ENCODE measurements at regions not wholly inside any gene's neighbourhood (a gene's known extent, or its start where the extent isn't known, plus 50 kb on each side); places are given as distances from the start of the nearest gene placed in this dataset.

DNA sequence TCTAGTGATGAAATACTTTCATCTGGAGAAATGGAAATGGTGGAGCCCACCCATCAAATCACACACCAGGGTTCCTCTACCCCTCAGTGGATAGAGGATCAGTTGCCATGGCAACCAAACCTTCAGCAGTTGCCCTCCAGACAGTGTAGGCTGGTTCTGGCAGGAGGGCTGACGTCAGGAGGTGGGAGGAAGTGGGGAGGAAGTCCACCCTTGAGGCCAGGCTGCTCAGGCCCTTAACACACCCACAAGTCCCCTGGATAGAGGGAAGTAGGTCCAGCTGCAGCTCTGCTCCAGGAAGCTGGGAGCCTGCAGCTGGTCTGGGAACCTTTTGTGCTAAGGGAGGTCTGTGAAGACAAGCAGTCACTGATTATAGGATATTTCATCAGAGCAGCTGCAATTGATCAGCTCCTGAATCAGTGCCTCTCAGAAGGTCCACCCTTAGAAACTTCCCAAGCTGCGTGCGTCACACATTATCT lies 186.6 kb downstream of the MTX2 start:
- H3K4me3 ChIP-seq (ENCODE audit: low read depth, low read length), result no peak overlapping the region
- TF ChIP-seq, protein P1, sequence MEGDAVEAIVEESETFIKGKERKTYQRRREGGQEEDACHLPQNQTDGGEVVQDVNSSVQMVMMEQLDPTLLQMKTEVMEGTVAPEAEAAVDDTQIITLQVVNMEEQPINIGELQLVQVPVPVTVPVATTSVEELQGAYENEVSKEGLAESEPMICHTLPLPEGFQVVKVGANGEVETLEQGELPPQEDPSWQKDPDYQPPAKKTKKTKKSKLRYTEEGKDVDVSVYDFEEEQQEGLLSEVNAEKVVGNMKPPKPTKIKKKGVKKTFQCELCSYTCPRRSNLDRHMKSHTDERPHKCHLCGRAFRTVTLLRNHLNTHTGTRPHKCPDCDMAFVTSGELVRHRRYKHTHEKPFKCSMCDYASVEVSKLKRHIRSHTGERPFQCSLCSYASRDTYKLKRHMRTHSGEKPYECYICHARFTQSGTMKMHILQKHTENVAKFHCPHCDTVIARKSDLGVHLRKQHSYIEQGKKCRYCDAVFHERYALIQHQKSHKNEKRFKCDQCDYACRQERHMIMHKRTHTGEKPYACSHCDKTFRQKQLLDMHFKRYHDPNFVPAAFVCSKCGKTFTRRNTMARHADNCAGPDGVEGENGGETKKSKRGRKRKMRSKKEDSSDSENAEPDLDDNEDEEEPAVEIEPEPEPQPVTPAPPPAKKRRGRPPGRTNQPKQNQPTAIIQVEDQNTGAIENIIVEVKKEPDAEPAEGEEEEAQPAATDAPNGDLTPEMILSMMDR (conservative IDR thresholded peaks at IDR 0.05; ENCODE audit: low read depth, low read length), result no peak
- DNase-seq (ENCODE audit: low read depth), result no peak

DNA sequence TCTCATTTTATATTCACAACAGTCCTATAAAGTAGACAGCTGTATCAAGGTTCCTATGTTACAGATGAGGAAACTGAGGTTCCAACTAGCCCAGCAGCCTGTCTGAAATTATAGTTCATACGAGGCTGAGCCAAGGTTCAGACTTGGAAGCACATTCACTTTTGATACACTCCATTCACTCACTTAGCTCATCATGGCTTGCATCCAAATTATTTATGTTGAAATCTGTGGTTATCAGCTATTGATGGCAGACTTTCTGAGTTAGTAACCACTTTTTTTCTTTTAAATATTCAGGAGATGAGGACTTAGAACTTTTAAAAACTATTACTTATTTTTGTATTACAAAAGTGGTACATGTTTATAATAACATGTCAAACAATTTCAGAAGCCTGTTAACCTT lies 188.2 kb downstream of the MTX2 start:
- TF ChIP-seq, protein P1 (conservative IDR thresholded peaks at IDR 0.05; ENCODE audit: low read depth, low read length), result no peak
- no peak for DNase-seq (ENCODE audit: low read depth)
- H3K4me3 ChIP-seq (ENCODE audit: low read depth, low read length), result no peak overlapping the region

DNA sequence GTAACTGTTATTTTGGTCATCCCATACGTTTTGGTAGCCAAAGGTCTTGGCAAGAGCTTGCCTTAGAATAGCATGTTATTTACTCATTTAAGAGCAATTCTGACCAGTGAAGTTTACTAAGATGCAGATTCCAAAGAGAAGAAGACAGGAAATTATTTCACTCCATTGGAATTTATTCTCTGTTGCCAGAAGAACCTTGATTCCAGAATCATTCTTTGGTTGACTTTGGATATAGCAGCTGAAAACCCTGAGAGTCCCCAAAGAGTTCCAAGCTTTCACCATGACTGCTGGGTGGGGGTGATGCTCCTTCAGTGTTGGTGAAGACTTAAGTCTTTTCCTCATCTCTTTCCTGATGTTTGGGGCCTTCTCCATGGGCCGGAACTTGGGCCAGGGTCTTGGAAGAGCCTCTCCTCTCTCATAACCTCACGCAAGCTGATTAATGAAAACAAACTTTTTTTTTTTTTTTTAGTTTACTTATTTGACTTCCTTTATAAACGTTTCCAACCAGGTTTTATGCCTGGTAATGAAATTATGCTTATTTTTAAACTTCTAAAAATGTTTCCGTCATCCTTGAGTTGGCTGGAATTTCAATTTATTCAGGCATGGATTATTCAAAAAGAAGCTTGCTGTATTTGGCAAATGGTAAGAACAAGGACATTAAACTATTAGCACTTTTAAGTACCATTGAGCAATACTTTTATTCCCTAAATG lies 192.0 kb downstream of the MTX2 start:
- no peak overlapping the region for H3K4me3 ChIP-seq (ENCODE audit: low read depth, low read length)
- TF ChIP-seq, protein P1 (conservative IDR thresholded peaks at IDR 0.05; ENCODE audit: low read depth, low read length), result no peak
- no peak for DNase-seq (ENCODE audit: low read depth)

DNA sequence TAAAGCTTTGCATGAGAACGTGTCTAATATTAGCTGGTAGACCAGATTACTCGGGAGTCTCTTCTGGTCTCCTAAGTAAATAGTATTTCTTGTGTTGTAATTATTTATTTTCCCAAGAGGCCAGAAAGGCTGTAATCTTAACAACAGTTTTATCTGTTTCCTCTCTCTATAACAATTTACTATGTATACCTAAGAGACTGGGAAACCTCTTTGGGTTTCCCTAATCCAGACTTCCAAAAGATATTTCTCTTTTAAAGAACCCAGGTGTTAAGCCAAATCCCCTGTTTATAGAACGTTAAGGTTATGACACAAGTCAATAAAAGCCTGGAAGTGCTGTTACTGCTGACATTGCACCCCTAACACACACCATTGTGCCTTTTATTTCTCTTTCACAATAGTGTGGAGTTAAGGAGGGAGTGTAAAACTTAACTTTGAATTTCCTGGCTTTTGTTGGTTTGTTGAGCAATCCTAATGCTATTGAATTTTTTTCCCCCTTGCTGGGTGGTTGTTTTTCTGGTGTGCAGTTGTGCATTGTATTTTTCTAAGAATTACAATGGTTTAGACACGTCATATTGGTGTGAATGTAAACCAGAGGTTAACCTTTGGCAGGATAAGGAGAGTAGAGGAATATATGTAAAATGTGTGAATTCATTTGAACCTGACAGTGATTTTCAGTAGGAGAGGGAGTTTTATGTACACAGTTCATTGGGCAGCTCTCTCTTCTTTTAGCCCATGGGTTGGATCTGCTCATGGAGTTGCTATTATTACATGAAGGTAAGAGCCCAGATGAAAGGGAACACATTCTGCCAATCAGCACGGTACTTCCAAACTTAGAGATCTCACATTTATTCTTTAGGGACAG lies 192.8 kb downstream of the MTX2 start:
- H3K4me3 ChIP-seq (ENCODE audit: low read depth, low read length), result no peak overlapping the region
- DNase-seq (ENCODE audit: low read depth), result peak; percentile 68
- TF ChIP-seq, protein P1 (conservative IDR thresholded peaks at IDR 0.05; ENCODE audit: low read depth, low read length), result no peak

DNA sequence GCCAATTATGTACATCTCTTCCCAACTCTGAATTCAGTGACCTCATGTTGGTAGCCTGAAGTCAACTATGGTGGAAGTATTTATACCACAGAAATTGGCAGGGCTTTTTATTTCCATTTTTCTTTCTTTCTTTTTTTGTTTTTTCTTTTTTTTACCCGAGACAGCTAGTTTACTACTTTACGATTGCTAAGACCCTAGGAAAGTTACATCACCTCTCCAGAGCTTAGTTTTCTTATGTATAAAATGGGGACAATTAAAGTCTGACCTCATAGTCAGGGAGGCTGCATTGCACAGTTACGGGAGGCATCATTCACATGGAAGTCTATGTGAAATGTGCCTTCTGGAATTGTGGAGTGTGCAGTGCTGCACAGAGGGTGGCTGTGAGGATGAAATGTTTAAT lies 194.3 kb downstream of the MTX2 start:
- TF ChIP-seq, protein P1 (conservative IDR thresholded peaks at IDR 0.05; ENCODE audit: low read depth, low read length), result no peak
- DNase-seq (ENCODE audit: low read depth), result no peak
- H3K4me3 ChIP-seq (ENCODE audit: low read depth, low read length), result no peak overlapping the region

DNA sequence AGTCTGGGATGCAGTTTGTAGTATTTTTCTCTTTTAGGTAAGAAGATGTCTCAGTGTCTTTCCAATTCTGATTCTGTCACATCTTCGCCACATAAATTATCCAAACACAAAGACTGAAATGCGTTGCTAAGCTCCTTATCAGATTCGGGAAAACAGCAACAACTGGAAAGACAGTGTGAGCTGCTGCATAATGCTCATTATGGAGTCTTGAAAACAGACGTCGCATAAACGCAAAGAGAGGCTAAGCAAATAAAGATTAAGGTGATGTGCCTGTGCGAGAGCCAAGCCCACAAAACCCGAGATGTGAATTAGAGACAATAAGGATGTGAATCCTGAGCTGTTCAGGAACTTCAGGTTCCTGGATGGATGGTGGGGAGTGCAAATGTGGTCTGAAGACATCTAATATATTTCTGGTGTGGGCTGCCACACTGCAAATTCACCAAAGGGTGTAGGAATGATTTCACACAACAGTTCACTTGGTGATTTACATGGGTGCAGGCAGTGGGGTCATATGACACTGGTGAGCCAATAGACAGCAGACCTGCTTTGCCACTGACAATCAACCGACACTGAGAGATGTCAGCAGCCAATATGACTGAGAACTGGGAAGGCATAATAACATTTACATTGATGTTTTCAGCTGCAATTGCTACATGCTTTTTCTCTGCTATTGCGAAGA lies 195.8 kb downstream of the MTX2 start:
- no peak for DNase-seq (ENCODE audit: low read depth)

More for the DNA sequence above, 195.8 kb downstream of the MTX2 start:
- TF ChIP-seq, protein P1 (conservative IDR thresholded peaks at IDR 0.05; ENCODE audit: low read depth, low read length), result no peak
- no peak overlapping the region for H3K4me3 ChIP-seq (ENCODE audit: low read depth, low read length)

Measured in epithelial cell of proximal tubule (primary cell).